ENCODE measurements at regions not wholly inside any gene's neighbourhood (a gene's known extent, or its start where the extent isn't known, plus 50 kb on each side); places are given as distances from the start of the nearest gene placed in this dataset.

DNA sequence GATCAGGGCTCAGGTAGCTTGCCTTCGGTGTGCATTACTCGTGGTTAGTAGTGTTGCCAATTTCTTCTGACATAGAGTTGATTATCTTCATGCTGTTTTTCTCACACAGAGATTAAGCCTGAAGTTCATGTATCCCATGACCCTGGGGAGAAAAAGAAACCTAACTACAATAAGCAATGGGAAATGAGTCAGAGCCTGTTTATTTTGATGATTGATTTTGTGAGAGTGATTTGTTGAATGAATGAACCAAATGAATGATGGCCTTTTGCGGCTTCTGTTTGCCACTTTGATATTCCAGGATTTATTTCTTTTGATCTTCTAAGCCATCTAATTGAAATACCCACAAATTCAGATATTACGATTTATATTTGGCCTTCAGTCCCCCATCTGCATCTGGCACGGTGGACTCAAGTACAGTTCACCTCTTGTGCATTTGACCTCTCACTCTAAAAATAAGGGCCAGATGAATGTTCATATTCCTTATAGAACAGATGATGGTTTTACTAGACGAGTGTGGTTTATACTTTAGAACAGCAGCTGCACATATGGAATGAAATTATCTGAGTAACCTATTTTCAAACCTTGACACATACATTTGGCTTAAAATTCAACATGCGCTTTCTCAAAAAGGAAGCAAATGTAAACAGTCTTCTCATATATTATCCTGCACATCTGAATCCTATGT lies 110.7 kb downstream of the PLCE1 start:
- no peaks in the 10 kb centered on the region for H3K9me3 ChIP-seq (ENCODE audit: insufficient read depth, low read depth, low read length)
- peaks cover 24% of the 10 kb centered on the region for H3K4me1 Mint-ChIP-seq (ENCODE audit: low read depth, unreplicated experiment)
- peaks cover 6% of the 10 kb centered on the region for H3K27me3 Mint-ChIP-seq (ENCODE audit: low read depth, unreplicated experiment)
- H3K27me3 ChIP-seq (ENCODE audit: insufficient read depth, low read length) = no peaks in the 10 kb centered on the region
- peak overlapping the region; percentile 47 for H3K4me2 ChIP-seq (ENCODE audit: low read length)
- peaks cover 18% of the 10 kb centered on the region for H3K4me1 ChIP-seq (ENCODE audit: insufficient read depth, low read length)
- DNase-seq (ENCODE audit: low read depth) (no peak), FAIRE-seq (peak; percentile 20)
- H4K20me1 ChIP-seq (ENCODE audit: insufficient read depth, low read length) = no peaks in the 10 kb centered on the region
- H3K36me3 Mint-ChIP-seq (ENCODE audit: low read depth, unreplicated experiment) = no peaks in the 10 kb centered on the region
- H3K9ac ChIP-seq (ENCODE audit: low read length) = no peak overlapping the region
- H3K9me3 Mint-ChIP-seq (ENCODE audit: unreplicated experiment) = peaks cover 3% of the 10 kb centered on the region
- no peak overlapping the region for H3K27ac Mint-ChIP-seq (ENCODE audit: unreplicated experiment)
- no peak overlapping the region for H3K27ac ChIP-seq (ENCODE audit: low read depth, low read length)
- no peak overlapping the region for H3K4me3 ChIP-seq (ENCODE audit: insufficient read depth, low read depth, low read length)
- H2AFZ ChIP-seq (ENCODE audit: low read depth, low read length) = no peak overlapping the region
- no peak overlapping the region for H3K4me3 Mint-ChIP-seq (ENCODE audit: unreplicated experiment)
- H3K36me3 ChIP-seq (ENCODE audit: insufficient read depth, low read length) = no peaks in the 10 kb centered on the region
- TF ChIP-seq, protein P1, sequence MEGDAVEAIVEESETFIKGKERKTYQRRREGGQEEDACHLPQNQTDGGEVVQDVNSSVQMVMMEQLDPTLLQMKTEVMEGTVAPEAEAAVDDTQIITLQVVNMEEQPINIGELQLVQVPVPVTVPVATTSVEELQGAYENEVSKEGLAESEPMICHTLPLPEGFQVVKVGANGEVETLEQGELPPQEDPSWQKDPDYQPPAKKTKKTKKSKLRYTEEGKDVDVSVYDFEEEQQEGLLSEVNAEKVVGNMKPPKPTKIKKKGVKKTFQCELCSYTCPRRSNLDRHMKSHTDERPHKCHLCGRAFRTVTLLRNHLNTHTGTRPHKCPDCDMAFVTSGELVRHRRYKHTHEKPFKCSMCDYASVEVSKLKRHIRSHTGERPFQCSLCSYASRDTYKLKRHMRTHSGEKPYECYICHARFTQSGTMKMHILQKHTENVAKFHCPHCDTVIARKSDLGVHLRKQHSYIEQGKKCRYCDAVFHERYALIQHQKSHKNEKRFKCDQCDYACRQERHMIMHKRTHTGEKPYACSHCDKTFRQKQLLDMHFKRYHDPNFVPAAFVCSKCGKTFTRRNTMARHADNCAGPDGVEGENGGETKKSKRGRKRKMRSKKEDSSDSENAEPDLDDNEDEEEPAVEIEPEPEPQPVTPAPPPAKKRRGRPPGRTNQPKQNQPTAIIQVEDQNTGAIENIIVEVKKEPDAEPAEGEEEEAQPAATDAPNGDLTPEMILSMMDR (IDR thresholded peaks at IDR 0.05; ENCODE audit: insufficient read depth, low read depth, low read length) = no peak
- TF ChIP-seq EZH2 (IDR thresholded peaks at IDR 0.05; ENCODE audit: insufficient read depth, low read length) = no peak
- no peaks in the 10 kb centered on the region for H3K79me2 ChIP-seq (ENCODE audit: insufficient read depth, low read length)

GRCh38 chr10:94105226-94105625 lies 111.5 kb downstream of the PLCE1 start:
- no peak overlapping the region for H3K4me3 ChIP-seq (ENCODE audit: insufficient read depth, low read depth, low read length)

More at GRCh38 chr10:94105226-94105625, 111.5 kb downstream of the PLCE1 start:
- Histone ChIP-seq H3K4me1 (ENCODE audit: insufficient read depth, low read length) (peaks cover 18% of the 10 kb centered on the region), H3K9ac (ENCODE audit: low read length) (no peak overlapping the region), H3K27me3 (ENCODE audit: insufficient read depth, low read length) (no peaks in the 10 kb centered on the region), H3K9me3 (ENCODE audit: insufficient read depth, low read depth, low read length) (no peaks in the 10 kb centered on the region), H3K79me2 (ENCODE audit: insufficient read depth, low read length) (no peaks in the 10 kb centered on the region), H2AFZ (ENCODE audit: low read depth, low read length) (no peak overlapping the region), H3K36me3 (ENCODE audit: insufficient read depth, low read length) (no peaks in the 10 kb centered on the region), H3K4me2 (ENCODE audit: low read length) (no peak overlapping the region), H4K20me1 (ENCODE audit: insufficient read depth, low read length) (no peaks in the 10 kb centered on the region), H3K27ac (ENCODE audit: low read depth, low read length) (no peak overlapping the region)
- FAIRE-seq = no peak
- TF ChIP-seq EZH2 (IDR thresholded peaks at IDR 0.05; ENCODE audit: insufficient read depth, low read length) = no peak
- TF ChIP-seq, protein P1 (IDR thresholded peaks at IDR 0.05; ENCODE audit: insufficient read depth, low read depth, low read length) = no peak
- Mint-ChIP-seq H3K27me3 (ENCODE audit: low read depth, unreplicated experiment) (peaks cover 4% of the 10 kb centered on the region), H3K9me3 (ENCODE audit: unreplicated experiment) (peaks cover 3% of the 10 kb centered on the region), H3K36me3 (ENCODE audit: low read depth, unreplicated experiment) (no peaks in the 10 kb centered on the region), H3K4me3 (ENCODE audit: unreplicated experiment) (no peak overlapping the region), H3K27ac (ENCODE audit: unreplicated experiment) (no peak overlapping the region), H3K4me1 (ENCODE audit: low read depth, unreplicated experiment) (peaks cover 24% of the 10 kb centered on the region)
- DNase-seq (ENCODE audit: low read depth) = no peak
